CD4-positive, alpha-beta T cell (primary cell): ENCODE measurements at regions not wholly inside any gene's neighbourhood (a gene's known extent, or its start where the extent isn't known, plus 50 kb on each side); places are given as distances from the start of the nearest gene placed in this dataset.

ENCODE experiments used
- ATAC-seq: fragments of 200-7000 bp; cut with Tn5 transposase; one replicate; pipeline ENCODE4 v1.10.0; 2022; ENCODE audit warnings: mild to moderate bottlenecking; ENCODE audit not compliant: poor library complexity
- CTCF ChIA-PET: fragments of 350-600 bp; sonication (Branson Sonifier 250); formaldehyde crosslinking; loops from one replicate; lab custom pipeline; 2021; ENCODE audit warnings: antibody characterized with exemption, inconsistent platforms; lab: Charles Lee
- POLR2A ChIA-PET: fragments of 350-600 bp; sonication (Branson Sonifier 250); formaldehyde crosslinking; loops from one replicate; lab custom pipeline; 2021; ENCODE audit warnings: antibody characterized with exemption, inconsistent platforms; lab: Charles Lee
- DNase-seq, 14 experiments: peaks; one replicate each; pipeline ENCODE4 v3.0.0-alpha.2; 2013 to 2020; ENCODE audit warnings: mixed read lengths in 2 of 14
- H3K27ac ChIP-seq, 2 donors: one replicate each; pipeline versions ENCODE4 v1.5.1 to v1.7.0; 2013; ENCODE audit warnings: low read length in 2 of 2, low read depth in 1 of 2, mild to moderate bottlenecking in 1 of 2
- H3K27me3 ChIP-seq, 2 experiments: 1 replicate in 1 of 2; 2 replicates in 1 of 2; pipeline versions ENCODE4 v1.6.1 to v1.7.0; 2013; ENCODE audit warnings: low read length in 2 of 2, control low read depth in 1 of 2, mild to moderate bottlenecking in 1 of 2, moderate library complexity in 1 of 2; ENCODE audit not compliant: insufficient read depth in 2 of 2, control insufficient read depth in 1 of 2
- H3K36me3 ChIP-seq: one replicate; pipeline ENCODE4 v1.6.1; 2013; ENCODE audit warnings: low read length, control low read depth; ENCODE audit not compliant: insufficient read depth
- H3K4me1 ChIP-seq: one replicate; pipeline ENCODE4 v1.6.1; 2013; ENCODE audit warnings: low read length, control low read depth; ENCODE audit not compliant: insufficient read depth
- H3K4me3 ChIP-seq: one replicate; pipeline ENCODE4 v1.5.1; 2013; ENCODE audit warnings: mild to moderate bottlenecking, low read length, moderate library complexity
- H3K9me3 ChIP-seq, 2 experiments: 1 replicate in 1 of 2; 2 replicates in 1 of 2; pipeline versions ENCODE4 v1.6.1 to v1.7.0; 2013; ENCODE audit warnings: low read length in 2 of 2, mild to moderate bottlenecking in 2 of 2, control low read depth in 1 of 2, moderate library complexity in 1 of 2; ENCODE audit not compliant: control insufficient read depth in 1 of 2, insufficient read depth in 1 of 2
- H3K27ac Mint-ChIP-seq: one replicate; pipeline ENCODE4 v1.8.0; 2020; ENCODE audit warnings: mixed read lengths
- H3K27me3 Mint-ChIP-seq: one replicate; pipeline ENCODE4 v1.8.0; 2021; ENCODE audit warnings: mixed read lengths
- H3K36me3 Mint-ChIP-seq: one replicate; pipeline ENCODE4 v1.8.0; 2021; ENCODE audit warnings: low read depth, mixed read lengths
- H3K4me1 Mint-ChIP-seq: one replicate; pipeline ENCODE4 v1.8.0; 2021; ENCODE audit warnings: low read depth, mixed read lengths
- H3K4me3 Mint-ChIP-seq: one replicate; pipeline ENCODE4 v1.8.0; 2020; ENCODE audit warnings: mild to moderate bottlenecking, mixed read lengths
- H3K9me3 Mint-ChIP-seq: one replicate; pipeline ENCODE4 v1.8.0; 2020; ENCODE audit warnings: mixed read lengths
- intact Hi-C, 2 experiments: fragments of 100-400 bp; cut with DNase I in 1 of 2; cut with micrococcal nuclease in 1 of 2; formaldehyde crosslinking; loops; one replicate each; pipeline versions ENCODE4 v1.15.1 to v1.9.0; 2023 to 2025; cut with DNase I, micrococcal nuclease
- TF ChIP-seq, protein P1 (sequence below): fragments of 200-600 bp; IDR thresholded peaks from one replicate; pipeline ENCODE4 v1.8.0; 2022; ENCODE audit warnings: antibody characterized with exemption, mild to moderate bottlenecking

DNA sequence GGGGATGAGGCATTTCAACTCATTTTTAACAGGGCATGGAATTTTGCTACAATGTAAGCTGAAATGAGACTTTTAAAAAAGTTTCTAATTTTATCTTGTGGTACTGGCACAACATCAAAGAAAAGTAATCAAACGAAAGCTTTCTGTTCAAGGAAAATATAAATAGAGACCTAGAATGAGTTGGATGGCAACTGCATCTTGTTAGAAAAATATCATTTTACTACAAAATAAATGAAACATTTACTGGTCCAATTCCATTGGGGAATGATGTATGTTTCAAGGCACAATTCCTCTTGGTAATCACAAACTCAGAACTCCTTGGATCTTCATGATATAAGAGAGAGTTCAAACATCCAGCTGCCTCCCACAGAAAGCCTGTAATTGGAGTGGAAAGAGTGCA is 102.8 kb downstream of the HMHB1 start:
- H3K9me3 ChIP-seq, result peaks cover 0 to 3% of the 10 kb centered on the region in 2 experiments
- CTCF ChIA-PET, result no interaction called here
- no peak overlapping the region for H3K4me3 ChIP-seq
- H3K4me1 ChIP-seq, result no peaks in the 10 kb centered on the region
- Mint-ChIP-seq H3K4me1 (peaks cover 9% of the 10 kb centered on the region), H3K36me3 (no peaks in the 10 kb centered on the region), H3K4me3 (no peak overlapping the region), H3K27ac (no peak overlapping the region), H3K9me3 (no peaks in the 10 kb centered on the region), H3K27me3 (peaks cover 3% of the 10 kb centered on the region)
- POLR2A ChIA-PET, result interaction anchor here (1.0 kb wide), 1 partner anchor 15 kb away, joined by 4 read pairs; no protein-coding TSS in a partner anchor
- DNase-seq (no peak), ATAC-seq (no peak)
- intact Hi-C loops, result no loop called here
- no peaks in the 10 kb centered on the region for H3K36me3 ChIP-seq
- no peak overlapping the region for H3K27ac ChIP-seq
- TF ChIP-seq, protein P1, sequence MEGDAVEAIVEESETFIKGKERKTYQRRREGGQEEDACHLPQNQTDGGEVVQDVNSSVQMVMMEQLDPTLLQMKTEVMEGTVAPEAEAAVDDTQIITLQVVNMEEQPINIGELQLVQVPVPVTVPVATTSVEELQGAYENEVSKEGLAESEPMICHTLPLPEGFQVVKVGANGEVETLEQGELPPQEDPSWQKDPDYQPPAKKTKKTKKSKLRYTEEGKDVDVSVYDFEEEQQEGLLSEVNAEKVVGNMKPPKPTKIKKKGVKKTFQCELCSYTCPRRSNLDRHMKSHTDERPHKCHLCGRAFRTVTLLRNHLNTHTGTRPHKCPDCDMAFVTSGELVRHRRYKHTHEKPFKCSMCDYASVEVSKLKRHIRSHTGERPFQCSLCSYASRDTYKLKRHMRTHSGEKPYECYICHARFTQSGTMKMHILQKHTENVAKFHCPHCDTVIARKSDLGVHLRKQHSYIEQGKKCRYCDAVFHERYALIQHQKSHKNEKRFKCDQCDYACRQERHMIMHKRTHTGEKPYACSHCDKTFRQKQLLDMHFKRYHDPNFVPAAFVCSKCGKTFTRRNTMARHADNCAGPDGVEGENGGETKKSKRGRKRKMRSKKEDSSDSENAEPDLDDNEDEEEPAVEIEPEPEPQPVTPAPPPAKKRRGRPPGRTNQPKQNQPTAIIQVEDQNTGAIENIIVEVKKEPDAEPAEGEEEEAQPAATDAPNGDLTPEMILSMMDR, result no peak
- H3K27me3 ChIP-seq, result no peaks in the 10 kb centered on the region

DNA sequence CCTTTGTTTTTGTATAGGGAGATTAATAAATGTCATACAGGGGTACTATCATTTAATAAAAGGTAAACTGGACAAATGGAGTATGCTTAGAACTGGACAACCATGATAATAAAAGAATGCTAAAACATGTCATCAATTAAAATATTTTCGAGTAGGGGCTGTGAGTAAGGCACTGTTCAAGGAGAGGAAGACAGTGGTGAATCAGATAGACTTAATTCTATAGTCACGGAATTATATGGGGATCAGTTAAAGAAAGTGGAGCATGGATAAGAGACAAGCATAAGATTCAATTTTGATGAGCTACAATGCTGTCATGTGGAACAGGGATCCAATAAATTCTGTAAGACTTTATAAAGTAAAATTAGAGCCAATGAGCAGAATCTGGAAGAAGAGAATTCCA is 104.5 kb downstream of the HMHB1 start:
- intact Hi-C loops, result no loop called here
- no peak overlapping the region for H3K27ac ChIP-seq
- ATAC-seq, result no peak
- H3K36me3 ChIP-seq, result no peaks in the 10 kb centered on the region
- no peak for DNase-seq
- TF ChIP-seq, protein P1, result no peak
- ChIA-PET POLR2A (no interaction called here), CTCF (no interaction called here)
- H3K4me3 ChIP-seq, result no peak overlapping the region
- H3K4me1 ChIP-seq, result no peaks in the 10 kb centered on the region
- H3K27me3 ChIP-seq, result no peaks in the 10 kb centered on the region
- H3K36me3 Mint-ChIP-seq, result no peaks in the 10 kb centered on the region
- peaks cover 3% of the 10 kb centered on the region for H3K27me3 Mint-ChIP-seq
- no peak overlapping the region for H3K4me3 Mint-ChIP-seq
- H3K27ac Mint-ChIP-seq, result no peak overlapping the region
- peaks cover 9% of the 10 kb centered on the region for H3K4me1 Mint-ChIP-seq
- no peaks in the 10 kb centered on the region for H3K9me3 Mint-ChIP-seq
- H3K9me3 ChIP-seq, result no peaks in the 10 kb centered on the region

DNA sequence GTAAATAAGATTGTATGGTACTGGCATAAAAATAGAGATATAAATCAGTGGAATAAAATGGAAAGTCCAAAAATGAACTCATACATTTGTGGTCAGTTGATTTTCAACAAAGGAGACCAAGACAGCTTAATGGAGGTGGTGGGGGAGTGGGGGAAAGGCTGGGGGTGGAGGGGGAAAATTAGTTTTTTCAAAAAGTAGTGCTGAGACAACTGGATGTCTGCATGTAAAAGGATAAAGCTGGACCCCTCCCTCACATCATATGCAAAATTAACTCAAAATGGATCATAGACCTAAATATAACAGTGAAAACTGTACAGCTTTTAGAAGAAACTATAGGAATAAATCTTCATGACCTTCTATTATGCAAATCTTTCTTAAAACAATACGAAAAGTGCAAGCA is 107.0 kb downstream of the HMHB1 start:
- Mint-ChIP-seq H3K36me3 (no peaks in the 10 kb centered on the region), H3K9me3 (no peaks in the 10 kb centered on the region), H3K4me1 (peaks cover 9% of the 10 kb centered on the region), H3K27ac (no peak overlapping the region), H3K27me3 (peaks cover 3% of the 10 kb centered on the region), H3K4me3 (no peak overlapping the region)
- DNase-seq, result no peak
- ChIA-PET POLR2A (no interaction called here), CTCF (no interaction called here)
- Histone ChIP-seq H3K9me3 (no peaks in the 10 kb centered on the region), H3K4me1 (no peaks in the 10 kb centered on the region), H3K27me3 (no peaks in the 10 kb centered on the region), H3K4me3 (no peak overlapping the region), H3K27ac (no peak overlapping the region), H3K36me3 (no peaks in the 10 kb centered on the region)
- intact Hi-C loops, result no loop called here
- TF ChIP-seq, protein P1, result no peak
- ATAC-seq, result no peak
